ENCODE measurements at regions not wholly inside any gene's neighbourhood (a gene's known extent, or its start where the extent isn't known, plus 50 kb on each side); places are given as distances from the start of the nearest gene placed in this dataset.
A peak's percentile ranks its signal among the peaks of the same experiment; 100 is the strongest.

- Mint-ChIP-seq H3K4me1 (peaks cover 7% of the 10 kb centered on the region), H3K27ac (no peak overlapping the region), H3K36me3 (no peaks in the 10 kb centered on the region), H3K27me3 (peaks cover 63% of the 10 kb centered on the region), H3K9me3 (ENCODE audit: low read depth) (no peaks in the 10 kb centered on the region), H3K4me3 (peak overlapping the region; percentile 35)
- ATAC-seq (peak; percentile 53), DNase-seq (no peak)
- CTCF ChIA-PET = no interaction called here
Observed at GRCh38 chr3:194204042-194204987, 68.4 kb downstream of the HES1 start.

- H3K27ac Mint-ChIP-seq = no peak overlapping the region
- no peaks in the 10 kb centered on the region for H3K9me3 Mint-ChIP-seq (ENCODE audit: low read depth)
- ATAC-seq (no peak), DNase-seq (no peak)
- peaks cover 55% of the 10 kb centered on the region for H3K27me3 Mint-ChIP-seq
- no peaks in the 10 kb centered on the region for H3K36me3 Mint-ChIP-seq
- H3K4me1 Mint-ChIP-seq = peaks cover 7% of the 10 kb centered on the region
- no peak overlapping the region for H3K4me3 Mint-ChIP-seq
- CTCF ChIA-PET = no interaction called here
Observed at GRCh38 chr3:194205675-194206133, 69.8 kb downstream of the HES1 start.

- peaks cover 7% of the 10 kb centered on the region for H3K4me1 Mint-ChIP-seq
- no peaks in the 10 kb centered on the region for H3K9me3 Mint-ChIP-seq (ENCODE audit: low read depth)
- H3K36me3 Mint-ChIP-seq = no peaks in the 10 kb centered on the region
- no peak overlapping the region for H3K4me3 Mint-ChIP-seq
- CTCF ChIA-PET = no interaction called here
- no peak for DNase-seq
- H3K27ac Mint-ChIP-seq = no peak overlapping the region
- H3K27me3 Mint-ChIP-seq = peaks cover 53% of the 10 kb centered on the region
- no peak for ATAC-seq
Observed at GRCh38 chr3:194206320-194206719, 70.4 kb downstream of the HES1 start.

- no peak for DNase-seq
- CTCF ChIA-PET = no interaction called here
Observed at GRCh38 chr3:194208709-194209108, 72.8 kb downstream of the HES1 start.

GRCh38 chr3:194212161-194212844 is 76.4 kb downstream of the HES1 start:
- Mint-ChIP-seq H3K36me3 (no peaks in the 10 kb centered on the region), H3K4me1 (no peaks in the 10 kb centered on the region), H3K9me3 (ENCODE audit: low read depth) (no peaks in the 10 kb centered on the region), H3K27ac (no peak overlapping the region), H3K27me3 (peaks cover 56% of the 10 kb centered on the region), H3K4me3 (no peak overlapping the region)
- CTCF ChIA-PET = no interaction called here
- DNase-seq (no peak), ATAC-seq (no peak)

More at GRCh38 chr3:194208709-194209108, 72.8 kb downstream of the HES1 start:
- H3K36me3 Mint-ChIP-seq = no peaks in the 10 kb centered on the region
- no peak overlapping the region for H3K27ac Mint-ChIP-seq
- H3K27me3 Mint-ChIP-seq = peaks cover 58% of the 10 kb centered on the region
- ATAC-seq = no peak
- no peaks in the 10 kb centered on the region for H3K9me3 Mint-ChIP-seq (ENCODE audit: low read depth)
- no peak overlapping the region for H3K4me3 Mint-ChIP-seq
- peaks cover 2% of the 10 kb centered on the region for H3K4me1 Mint-ChIP-seq

GRCh38 chr3:194212845-194213331 is 76.9 kb downstream of the HES1 start:
- DNase-seq (no peak), ATAC-seq (no peak)
- Mint-ChIP-seq H3K9me3 (ENCODE audit: low read depth) (no peaks in the 10 kb centered on the region), H3K4me3 (no peak overlapping the region), H3K27me3 (peaks cover 56% of the 10 kb centered on the region), H3K4me1 (no peaks in the 10 kb centered on the region), H3K27ac (no peak overlapping the region), H3K36me3 (no peaks in the 10 kb centered on the region)
- CTCF ChIA-PET = no interaction called here

GRCh38 chr3:194215392-194215791 is 79.4 kb downstream of the HES1 start:
- DNase-seq = no peak
- H3K4me3 Mint-ChIP-seq = no peak overlapping the region
- no peak overlapping the region for H3K27ac Mint-ChIP-seq
- ATAC-seq = no peak
- CTCF ChIA-PET = no interaction called here
- H3K36me3 Mint-ChIP-seq = no peaks in the 10 kb centered on the region
- peaks cover 74% of the 10 kb centered on the region for H3K27me3 Mint-ChIP-seq
- no peaks in the 10 kb centered on the region for H3K4me1 Mint-ChIP-seq
- no peaks in the 10 kb centered on the region for H3K9me3 Mint-ChIP-seq (ENCODE audit: low read depth)

GRCh38 chr3:194218646-194219453 is 82.9 kb downstream of the HES1 start:
- H3K4me3 Mint-ChIP-seq = no peak overlapping the region
- CTCF ChIA-PET = no interaction called here
- DNase-seq (no peak), ATAC-seq (no peak)
- H3K27me3 Mint-ChIP-seq = peaks cover 62% of the 10 kb centered on the region
- no peaks in the 10 kb centered on the region for H3K9me3 Mint-ChIP-seq (ENCODE audit: low read depth)
- no peak overlapping the region for H3K27ac Mint-ChIP-seq
- no peaks in the 10 kb centered on the region for H3K4me1 Mint-ChIP-seq
- no peaks in the 10 kb centered on the region for H3K36me3 Mint-ChIP-seq

- H3K4me3 Mint-ChIP-seq = no peak overlapping the region
- no peaks in the 10 kb centered on the region for H3K9me3 Mint-ChIP-seq (ENCODE audit: low read depth)
- peaks cover 7% of the 10 kb centered on the region for H3K4me1 Mint-ChIP-seq
- no peak for ATAC-seq
- H3K27me3 Mint-ChIP-seq = peaks cover 62% of the 10 kb centered on the region
- CTCF ChIA-PET = no interaction called here
- no peak for DNase-seq
- no peaks in the 10 kb centered on the region for H3K36me3 Mint-ChIP-seq
- H3K27ac Mint-ChIP-seq = no peak overlapping the region
Observed at GRCh38 chr3:194219826-194220410, 84.0 kb downstream of the HES1 start.

GRCh38 chr3:194220901-194221326 is 85.0 kb downstream of the HES1 start:
- ATAC-seq (no peak), DNase-seq (no peak)

GRCh38 chr3:194221336-194221735 is 85.4 kb downstream of the HES1 start:
- H3K27me3 Mint-ChIP-seq = peaks cover 63% of the 10 kb centered on the region
- CTCF ChIA-PET = no interaction called here
- H3K4me3 Mint-ChIP-seq = no peak overlapping the region
- no peak for ATAC-seq
- H3K36me3 Mint-ChIP-seq = no peaks in the 10 kb centered on the region
- DNase-seq = no peak
- no peaks in the 10 kb centered on the region for H3K9me3 Mint-ChIP-seq (ENCODE audit: low read depth)
- H3K27ac Mint-ChIP-seq = no peak overlapping the region
- peaks cover 7% of the 10 kb centered on the region for H3K4me1 Mint-ChIP-seq

More at GRCh38 chr3:194220901-194221326, 85.0 kb downstream of the HES1 start:
- H3K4me3 Mint-ChIP-seq = no peak overlapping the region
- CTCF ChIA-PET = no interaction called here
- H3K27me3 Mint-ChIP-seq = peaks cover 63% of the 10 kb centered on the region
- peaks cover 7% of the 10 kb centered on the region for H3K4me1 Mint-ChIP-seq
- no peak overlapping the region for H3K27ac Mint-ChIP-seq
- no peaks in the 10 kb centered on the region for H3K9me3 Mint-ChIP-seq (ENCODE audit: low read depth)
- H3K36me3 Mint-ChIP-seq = no peaks in the 10 kb centered on the region

- ATAC-seq (no peak), DNase-seq (no peak)
- CTCF ChIA-PET = interaction anchor here (0.5 kb wide), 1 partner anchor 92 kb away, joined by 3 read pairs; no protein-coding TSS in a partner anchor
- no peaks in the 10 kb centered on the region for H3K9me3 Mint-ChIP-seq (ENCODE audit: low read depth)
- H3K27me3 Mint-ChIP-seq = peaks cover 68% of the 10 kb centered on the region
- no peak overlapping the region for H3K27ac Mint-ChIP-seq
- H3K4me1 Mint-ChIP-seq = peaks cover 7% of the 10 kb centered on the region
- no peaks in the 10 kb centered on the region for H3K36me3 Mint-ChIP-seq
- H3K4me3 Mint-ChIP-seq = no peak overlapping the region
Observed at GRCh38 chr3:194223951-194224350, 88.0 kb downstream of the HES1 start.
